ENCODE measurements at regions not wholly inside any gene's neighbourhood (a gene's known extent, or its start where the extent isn't known, plus 50 kb on each side); places are given as distances from the start of the nearest gene placed in this dataset.

GRCh38 chr2:126368758-126369157 is 287.2 kb upstream of the GYPC start:
- no peak for DNase-seq

GRCh38 chr2:126370201-126370600 is 285.8 kb upstream of the GYPC start:
- Mint-ChIP-seq H3K9me3 (no peaks in the 10 kb centered on the region), H3K4me3 (no peak overlapping the region), H3K27ac (no peak overlapping the region), H3K36me3 (ENCODE audit: low read depth) (no peaks in the 10 kb centered on the region), H3K4me1 (no peaks in the 10 kb centered on the region), H3K27me3 (ENCODE audit: low read depth, poor library complexity) (peaks cover 5% of the 10 kb centered on the region)
- TF ChIP-seq CTCF (IDR thresholded peaks at IDR 0.05): no peak
- no peak for DNase-seq

More at GRCh38 chr2:126368758-126369157, 287.2 kb upstream of the GYPC start:
- no peak overlapping the region for H3K4me3 Mint-ChIP-seq
- no peaks in the 10 kb centered on the region for H3K9me3 Mint-ChIP-seq
- peaks cover 4% of the 10 kb centered on the region for H3K27me3 Mint-ChIP-seq (ENCODE audit: low read depth, poor library complexity)
- H3K36me3 Mint-ChIP-seq (ENCODE audit: low read depth): no peaks in the 10 kb centered on the region
- no peak overlapping the region for H3K27ac Mint-ChIP-seq
- H3K4me1 Mint-ChIP-seq: no peaks in the 10 kb centered on the region
- no peak for TF ChIP-seq CTCF (IDR thresholded peaks at IDR 0.05)

- DNase-seq: no peak
- no peaks in the 10 kb centered on the region for H3K4me1 Mint-ChIP-seq
- H3K9me3 Mint-ChIP-seq: peaks cover 11% of the 10 kb centered on the region
- no peak overlapping the region for H3K27ac Mint-ChIP-seq
- peaks cover 4% of the 10 kb centered on the region for H3K27me3 Mint-ChIP-seq (ENCODE audit: low read depth, poor library complexity)
- H3K36me3 Mint-ChIP-seq (ENCODE audit: low read depth): no peaks in the 10 kb centered on the region
- no peak for TF ChIP-seq CTCF (IDR thresholded peaks at IDR 0.05)
- H3K4me3 Mint-ChIP-seq: no peak overlapping the region
These were observed 283.6 kb upstream of the GYPC start for GRCh38 chr2:126372406-126372805.

- no peak overlapping the region for H3K4me3 Mint-ChIP-seq
- H3K27me3 Mint-ChIP-seq (ENCODE audit: low read depth, poor library complexity): peaks cover 4% of the 10 kb centered on the region
- no peaks in the 10 kb centered on the region for H3K36me3 Mint-ChIP-seq (ENCODE audit: low read depth)
- H3K27ac Mint-ChIP-seq: no peak overlapping the region
- no peak for DNase-seq
- no peaks in the 10 kb centered on the region for H3K4me1 Mint-ChIP-seq
- TF ChIP-seq CTCF (IDR thresholded peaks at IDR 0.05): no peak
- peaks cover 11% of the 10 kb centered on the region for H3K9me3 Mint-ChIP-seq
These were observed 277.8 kb upstream of the GYPC start for GRCh38 chr2:126378176-126378575.

- Mint-ChIP-seq H3K27ac (no peak overlapping the region), H3K4me1 (no peaks in the 10 kb centered on the region), H3K4me3 (no peak overlapping the region), H3K27me3 (ENCODE audit: low read depth, poor library complexity) (no peaks in the 10 kb centered on the region), H3K36me3 (ENCODE audit: low read depth) (peaks cover 5% of the 10 kb centered on the region), H3K9me3 (peaks cover 15% of the 10 kb centered on the region)
- no peak for TF ChIP-seq CTCF (IDR thresholded peaks at IDR 0.05)
- DNase-seq: no peak
These were observed 274.9 kb upstream of the GYPC start for GRCh38 chr2:126381091-126381490.

- no peak for TF ChIP-seq CTCF (IDR thresholded peaks at IDR 0.05)
- Mint-ChIP-seq H3K4me3 (no peak overlapping the region), H3K4me1 (no peaks in the 10 kb centered on the region), H3K27me3 (ENCODE audit: low read depth, poor library complexity) (no peaks in the 10 kb centered on the region), H3K36me3 (ENCODE audit: low read depth) (peaks cover 19% of the 10 kb centered on the region), H3K9me3 (peaks cover 31% of the 10 kb centered on the region), H3K27ac (no peak overlapping the region)
- DNase-seq: no peak
These were observed 273.0 kb upstream of the GYPC start for GRCh38 chr2:126382998-126383397.

All from nephron progenitor cell (in vitro differentiated cells).